ENCODE measurements at regions not wholly inside any gene's neighbourhood (a gene's known extent, or its start where the extent isn't known, plus 50 kb on each side); places are given as distances from the start of the nearest gene placed in this dataset.

DNA sequence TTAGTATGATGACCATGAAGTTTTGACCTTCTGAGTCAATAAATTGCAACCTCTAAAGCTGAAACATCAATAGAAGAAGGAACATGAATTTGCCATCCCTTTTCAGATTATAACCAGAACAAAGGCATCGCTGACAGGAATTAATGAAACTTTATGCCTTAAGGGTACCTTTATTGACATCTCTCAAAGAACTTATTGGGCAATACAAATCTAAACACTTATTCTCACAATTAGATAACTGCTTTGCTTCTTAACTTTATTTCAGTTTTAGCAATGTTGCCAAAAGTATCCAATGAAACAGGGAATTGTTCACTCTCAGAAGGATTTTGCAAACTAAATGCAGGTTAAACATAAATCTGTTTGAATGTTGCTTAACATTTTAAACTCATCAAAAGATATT is 116.0 kb downstream of the ELAPOR2 start:
- WGBS, 2 donors (ENCODE audit: low coverage in 1 of 2), result 89 to 92% methylated on average over 1 of the region's 1 CpG
- Histone ChIP-seq H3K36me3 (no peaks in the 10 kb centered on the region), H3K9me3 (no peaks in the 10 kb centered on the region), H3K27ac (no peak overlapping the region), H3K4me1 (peaks cover 0 to 5% (median 0%) of the 10 kb centered on the region in 4 donors), H3K4me3 (no peak overlapping the region), H3K27me3 (no peaks in the 10 kb centered on the region)
- in situ Hi-C loops (cut with MboI; ENCODE audit: low pct_ligation_motif_present in 1 of 4, low pct_unique_long_range_greater_than_20kb in 1 of 4, low sequenced_read_pairs in 3 of 4), result no loop called here
- intact Hi-C loops (cut with DNase I; ENCODE audit: low total_unique reads), result no loop called here
- TF ChIP-seq, protein P1, sequence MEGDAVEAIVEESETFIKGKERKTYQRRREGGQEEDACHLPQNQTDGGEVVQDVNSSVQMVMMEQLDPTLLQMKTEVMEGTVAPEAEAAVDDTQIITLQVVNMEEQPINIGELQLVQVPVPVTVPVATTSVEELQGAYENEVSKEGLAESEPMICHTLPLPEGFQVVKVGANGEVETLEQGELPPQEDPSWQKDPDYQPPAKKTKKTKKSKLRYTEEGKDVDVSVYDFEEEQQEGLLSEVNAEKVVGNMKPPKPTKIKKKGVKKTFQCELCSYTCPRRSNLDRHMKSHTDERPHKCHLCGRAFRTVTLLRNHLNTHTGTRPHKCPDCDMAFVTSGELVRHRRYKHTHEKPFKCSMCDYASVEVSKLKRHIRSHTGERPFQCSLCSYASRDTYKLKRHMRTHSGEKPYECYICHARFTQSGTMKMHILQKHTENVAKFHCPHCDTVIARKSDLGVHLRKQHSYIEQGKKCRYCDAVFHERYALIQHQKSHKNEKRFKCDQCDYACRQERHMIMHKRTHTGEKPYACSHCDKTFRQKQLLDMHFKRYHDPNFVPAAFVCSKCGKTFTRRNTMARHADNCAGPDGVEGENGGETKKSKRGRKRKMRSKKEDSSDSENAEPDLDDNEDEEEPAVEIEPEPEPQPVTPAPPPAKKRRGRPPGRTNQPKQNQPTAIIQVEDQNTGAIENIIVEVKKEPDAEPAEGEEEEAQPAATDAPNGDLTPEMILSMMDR (IDR thresholded peaks at IDR 0.05), result no peak
- no peak for TF ChIP-seq POLR2AphosphoS5 (IDR thresholded peaks at IDR 0.05)
- no peak for TF ChIP-seq POLR2A (IDR thresholded peaks at IDR 0.05)
- TF ChIP-seq EP300 (IDR thresholded peaks at IDR 0.05; ENCODE audit: low read depth), result no peak
- DNase-seq, result no peak

DNA sequence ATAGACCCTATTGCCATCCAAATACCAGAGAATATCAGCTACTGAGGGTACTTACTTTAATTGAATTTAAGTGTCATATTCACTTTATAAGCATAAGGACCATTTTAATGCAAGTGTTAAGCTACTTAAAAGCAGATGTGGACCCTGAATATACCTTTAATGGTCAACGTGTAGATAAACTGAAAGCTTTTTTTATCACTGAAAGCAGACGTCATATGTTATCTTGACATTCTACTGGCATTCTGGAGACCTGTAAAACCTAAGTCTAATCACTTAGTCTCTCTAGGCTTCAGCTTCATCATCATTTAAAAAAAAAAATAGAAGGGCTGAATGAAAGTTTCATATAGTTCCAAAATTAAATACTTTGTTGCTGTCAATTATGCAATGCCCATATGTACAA is 116.5 kb downstream of the ELAPOR2 start:
- DNase-seq, result no peak
- in situ Hi-C loops (cut with MboI; ENCODE audit: low pct_ligation_motif_present in 1 of 4, low pct_unique_long_range_greater_than_20kb in 1 of 4, low sequenced_read_pairs in 3 of 4) (no loop called here), intact Hi-C loops (cut with DNase I; ENCODE audit: low total_unique reads) (no loop called here)
- TF ChIP-seq POLR2AphosphoS5 (IDR thresholded peaks at IDR 0.05), result no peak
- TF ChIP-seq EP300 (IDR thresholded peaks at IDR 0.05; ENCODE audit: low read depth), result no peak
- TF ChIP-seq, protein P1 (IDR thresholded peaks at IDR 0.05), result no peak
- no peak for TF ChIP-seq POLR2A (IDR thresholded peaks at IDR 0.05)
- WGBS, 2 donors (ENCODE audit: low coverage in 1 of 2), result 55 to 63% methylated on average over 2 of the region's 2 CpGs
- no peaks in the 10 kb centered on the region for H3K27me3 ChIP-seq
- H3K9me3 ChIP-seq, result no peaks in the 10 kb centered on the region
- no peak overlapping the region for H3K27ac ChIP-seq
- no peak overlapping the region for H3K4me3 ChIP-seq
- H3K36me3 ChIP-seq, result no peaks in the 10 kb centered on the region
- peaks cover 0 to 5% (median 0%) of the 10 kb centered on the region in 4 donors for H3K4me1 ChIP-seq

GRCh38 chr7:86942081-86942480 is 117.4 kb downstream of the ELAPOR2 start:
- WGBS, 2 donors (ENCODE audit: low coverage in 1 of 2), result 81 to 100% methylated on average over 1 to 2 of the region's 2 CpGs
- Histone ChIP-seq H3K36me3 (no peaks in the 10 kb centered on the region), H3K9me3 (no peaks in the 10 kb centered on the region), H3K4me3 (no peak overlapping the region), H3K27me3 (no peaks in the 10 kb centered on the region), H3K27ac (no peak overlapping the region), H3K4me1 (peaks cover 0 to 5% (median 0%) of the 10 kb centered on the region in 4 donors)
- DNase-seq, result no peak
- intact Hi-C loops (cut with DNase I; ENCODE audit: low total_unique reads), result no loop called here
- in situ Hi-C loops (cut with MboI; ENCODE audit: low pct_ligation_motif_present in 1 of 4, low pct_unique_long_range_greater_than_20kb in 1 of 4, low sequenced_read_pairs in 3 of 4), result no loop called here
- TF ChIP-seq POLR2AphosphoS5 (IDR thresholded peaks at IDR 0.05) (no peak), EP300 (IDR thresholded peaks at IDR 0.05; ENCODE audit: low read depth) (no peak), POLR2A (IDR thresholded peaks at IDR 0.05) (no peak)
- TF ChIP-seq, protein P1 (IDR thresholded peaks at IDR 0.05), result no peak

- peaks cover 0 to 5% (median 0%) of the 10 kb centered on the region in 4 donors for H3K4me1 ChIP-seq
- no peaks in the 10 kb centered on the region for H3K27me3 ChIP-seq
- H3K4me3 ChIP-seq, result no peak overlapping the region
- in situ Hi-C loops (cut with MboI; ENCODE audit: low pct_ligation_motif_present in 1 of 4, low pct_unique_long_range_greater_than_20kb in 1 of 4, low sequenced_read_pairs in 3 of 4), result loop anchor here (10.0 kb wide), 3 partner anchors 195 to 295 kb away; no protein-coding TSS in a partner anchor
- intact Hi-C loops (cut with DNase I; ENCODE audit: low total_unique reads), result no loop called here
- no peak overlapping the region for H3K27ac ChIP-seq
- DNase-seq, result peak; percentile 37
- WGBS, 2 donors (ENCODE audit: low coverage in 1 of 2), result 0 to 8% methylated on average over 1 to 3 of the region's 3 CpGs
- no peaks in the 10 kb centered on the region for H3K36me3 ChIP-seq
- H3K9me3 ChIP-seq, result no peaks in the 10 kb centered on the region
- TF ChIP-seq, protein P1 (IDR thresholded peaks at IDR 0.05), result peak; percentile 66 to 83 (median 73)
- no peak for TF ChIP-seq POLR2A (IDR thresholded peaks at IDR 0.05)
Measured at GRCh38 chr7:86939197-86939814, 120.1 kb downstream of the ELAPOR2 start.

Measured in transverse colon (tissue), 4 donors.